ENCODE measurements at regions not wholly inside any gene's neighbourhood (a gene's known extent, or its start where the extent isn't known, plus 50 kb on each side); places are given as distances from the start of the nearest gene placed in this dataset.

GRCh38 chr3:106327696-106328025 is 458.8 kb upstream of the CBLB start:
- TF ChIP-seq POLR2A (IDR thresholded peaks at IDR 0.05; ENCODE audit: low read depth, low read length) (no peak), TAF1 (IDR thresholded peaks at IDR 0.05; ENCODE audit: borderline replicate concordance, low read depth, low read length) (no peak)

Data from GM12892 (cell line).